ENCODE measurements at regions not wholly inside any gene's neighbourhood (a gene's known extent, or its start where the extent isn't known, plus 50 kb on each side); places are given as distances from the start of the nearest gene placed in this dataset.

GRCh38 chr20:55714736-55715135 is 290.6 kb downstream of the CBLN4 start:
- no peak for ATAC-seq (ENCODE audit: low read depth)
- Histone ChIP-seq H3K36me3 (replicated peaks in 1 of 2; ENCODE audit: control extremely low read depth in 1 of 2, control insufficient read depth in 1 of 2, extremely low read depth in 1 of 2, insufficient read depth in 2 of 2, low read length in 1 of 2) (no peaks in the 10 kb centered on the region), H4K20me1 (ENCODE audit: control insufficient read depth, insufficient read depth, low read length, poor library complexity, severe bottlenecking) (no peaks in the 10 kb centered on the region), H3K4me1 (ENCODE audit: control insufficient read depth in 2 of 2, insufficient read depth in 2 of 2, low read length in 2 of 2) (no peaks in the 10 kb centered on the region), H3K9me3 (ENCODE audit: control extremely low read depth in 1 of 3, control insufficient read depth in 2 of 3, insufficient read depth in 1 of 3, low read length in 2 of 3) (peaks cover 0 to 8% (median 0%) of the 10 kb centered on the region in 3 donors), H3K4me3 (ENCODE audit: control extremely low read depth in 1 of 5, extremely low read depth in 1 of 5, insufficient read depth in 1 of 5, low read depth in 2 of 5, low read length in 4 of 5) (no peak overlapping the region), H3K4me2 (replicated peaks; ENCODE audit: low read depth, low read length, poor library complexity, severe bottlenecking) (no peak overlapping the region), H3K79me2 (ENCODE audit: control insufficient read depth, insufficient read depth, low read length) (no peaks in the 10 kb centered on the region), H3K27me3 (replicated peaks in 1 of 4; ENCODE audit: control extremely low read depth in 1 of 4, control insufficient read depth in 3 of 4, insufficient read depth in 4 of 4, low read length in 3 of 4) (no peaks in the 10 kb centered on the region), H3K27ac (ENCODE audit: low read length in 2 of 2) (no peak overlapping the region), H2AFZ (ENCODE audit: insufficient read depth, low read depth, low read length, poor library complexity, severe bottlenecking) (no peak overlapping the region), H3K9ac (ENCODE audit: low read length) (no peak overlapping the region)
- Mint-ChIP-seq H3K4me1 (no peaks in the 10 kb centered on the region), H3K27me3 (no peaks in the 10 kb centered on the region), H3K27ac (no peak overlapping the region), H3K9me3 (ENCODE audit: insufficient read depth) (peaks cover 4% of the 10 kb centered on the region), H3K4me3 (no peak overlapping the region)
- CTCF ChIA-PET, result no interaction called here
- POLR2A ChIA-PET, result no interaction called here
- TF ChIP-seq CTCF (IDR thresholded peaks at IDR 0.05) (no peak), EZH2 (IDR thresholded peaks at IDR 0.05; ENCODE audit: borderline replicate concordance, insufficient read depth, low read depth, low read length, poor library complexity, severe bottlenecking) (no peak)
- intact Hi-C loops (cut with micrococcal nuclease), result no loop called here
- no peak for DNase-seq
- no CpG with 5 or more reads among the region's 6 CpGs for WGBS (ENCODE audit: insufficient coverage)

- Histone ChIP-seq H3K9me3 (ENCODE audit: control extremely low read depth in 1 of 3, control insufficient read depth in 2 of 3, insufficient read depth in 1 of 3, low read length in 2 of 3) (peaks cover 0 to 8% (median 0%) of the 10 kb centered on the region in 3 donors), H3K4me1 (ENCODE audit: control insufficient read depth in 2 of 2, insufficient read depth in 2 of 2, low read length in 2 of 2) (no peaks in the 10 kb centered on the region), H3K4me3 (ENCODE audit: control extremely low read depth in 1 of 5, extremely low read depth in 1 of 5, insufficient read depth in 1 of 5, low read depth in 2 of 5, low read length in 4 of 5) (no peak overlapping the region), H2AFZ (ENCODE audit: insufficient read depth, low read depth, low read length, poor library complexity, severe bottlenecking) (no peak overlapping the region), H3K9ac (ENCODE audit: low read length) (no peak overlapping the region), H4K20me1 (ENCODE audit: control insufficient read depth, insufficient read depth, low read length, poor library complexity, severe bottlenecking) (no peaks in the 10 kb centered on the region), H3K27me3 (replicated peaks in 1 of 4; ENCODE audit: control extremely low read depth in 1 of 4, control insufficient read depth in 3 of 4, insufficient read depth in 4 of 4, low read length in 3 of 4) (no peaks in the 10 kb centered on the region), H3K4me2 (replicated peaks; ENCODE audit: low read depth, low read length, poor library complexity, severe bottlenecking) (no peak overlapping the region), H3K27ac (ENCODE audit: low read length in 2 of 2) (no peak overlapping the region), H3K79me2 (ENCODE audit: control insufficient read depth, insufficient read depth, low read length) (no peaks in the 10 kb centered on the region), H3K36me3 (replicated peaks in 1 of 2; ENCODE audit: control extremely low read depth in 1 of 2, control insufficient read depth in 1 of 2, extremely low read depth in 1 of 2, insufficient read depth in 2 of 2, low read length in 1 of 2) (no peaks in the 10 kb centered on the region)
- H3K4me1 Mint-ChIP-seq, result no peaks in the 10 kb centered on the region
- H3K27me3 Mint-ChIP-seq, result no peaks in the 10 kb centered on the region
- DNase-seq (no peak), ATAC-seq (ENCODE audit: low read depth) (no peak)
- H3K27ac Mint-ChIP-seq, result no peak overlapping the region
- ChIA-PET CTCF (no interaction called here), POLR2A (no interaction called here)
- peaks cover 5% of the 10 kb centered on the region for H3K9me3 Mint-ChIP-seq (ENCODE audit: insufficient read depth)
- no peak overlapping the region for H3K4me3 Mint-ChIP-seq
- intact Hi-C loops (cut with micrococcal nuclease), result no loop called here
- TF ChIP-seq EZH2 (IDR thresholded peaks at IDR 0.05; ENCODE audit: borderline replicate concordance, insufficient read depth, low read depth, low read length, poor library complexity, severe bottlenecking) (no peak), CTCF (IDR thresholded peaks at IDR 0.05) (no peak)
Observed at GRCh38 chr20:55714082-55714481, 291.2 kb downstream of the CBLN4 start.
